ENCODE measurements at regions not wholly inside any gene's neighbourhood (a gene's known extent, or its start where the extent isn't known, plus 50 kb on each side); places are given as distances from the start of the nearest gene placed in this dataset.

DNA sequence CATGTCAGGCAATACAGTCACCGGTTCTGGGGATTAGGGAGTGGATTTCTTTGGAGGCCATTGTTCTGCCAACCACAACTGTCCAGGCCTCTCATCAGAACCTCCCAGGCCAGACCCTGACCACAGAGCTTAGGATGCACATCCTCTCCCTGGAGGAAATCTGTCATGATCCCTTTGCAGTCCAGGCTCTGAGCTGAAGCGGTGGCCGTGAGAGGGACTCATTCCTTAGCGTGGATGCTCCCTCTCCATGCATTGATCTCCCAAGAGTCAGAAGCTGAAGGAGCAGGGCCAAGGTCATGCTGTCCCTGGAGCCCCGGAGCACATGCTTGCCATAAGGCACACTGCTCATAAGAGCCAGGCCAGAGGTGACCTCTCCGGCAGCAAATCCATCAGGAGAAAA, 181.4 kb downstream of the COPRS start:
- TF ChIP-seq EZH2 (IDR thresholded peaks at IDR 0.05; ENCODE audit: insufficient read depth, poor library complexity, severe bottlenecking) (no peak), EZH2phosphoT487 (IDR thresholded peaks at IDR 0.05; ENCODE audit: insufficient read depth, low read depth) (no peak)
